ENCODE measurements at regions not wholly inside any gene's neighbourhood (a gene's known extent, or its start where the extent isn't known, plus 50 kb on each side); places are given as distances from the start of the nearest gene placed in this dataset.

DNA sequence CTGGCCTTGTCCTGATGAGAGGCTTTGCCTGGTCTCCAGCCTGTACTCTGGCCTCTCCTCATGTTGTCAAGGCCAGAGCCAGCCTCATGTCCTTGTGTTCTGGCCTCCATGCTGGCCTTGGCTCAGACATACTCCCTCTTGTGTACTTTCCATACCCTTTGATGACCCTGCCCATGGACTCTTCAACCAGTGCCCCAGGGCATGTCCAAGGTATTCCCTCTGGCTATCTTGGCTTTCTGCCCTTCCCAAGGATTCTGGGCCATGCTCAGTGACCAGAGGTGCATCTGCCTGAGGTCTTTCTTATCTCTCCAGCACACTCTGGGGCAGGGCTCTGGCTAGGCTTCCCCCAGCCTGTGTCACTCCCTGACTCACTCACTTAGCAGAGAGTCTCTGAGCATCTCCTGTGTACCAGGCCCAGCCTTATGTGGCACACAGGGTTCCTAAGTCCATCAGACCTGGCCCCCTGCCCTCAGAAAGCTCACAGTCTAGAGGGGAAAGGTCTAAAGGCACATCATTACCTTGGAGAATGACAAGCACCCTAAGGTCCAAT is 141.4 kb upstream of the GRIK3 start:
- H3K36me3 ChIP-seq = no peaks in the 10 kb centered on the region
- DNase-seq = no peak
- TF ChIP-seq CTCF (IDR thresholded peaks at IDR 0.05; ENCODE audit: low read depth, low read length) = no peak
- H3K4me3 ChIP-seq (ENCODE audit: low read depth, low read length) = no peak overlapping the region
- no peaks in the 10 kb centered on the region for H3K9me3 ChIP-seq
- H3K27me3 ChIP-seq = no peaks in the 10 kb centered on the region
- H3K4me1 ChIP-seq = no peaks in the 10 kb centered on the region; the same call in none of the 2 replicates

GRCh38 chr1:37176269-37176668 is 142.0 kb upstream of the GRIK3 start:
- DNase-seq = no peak
- Histone ChIP-seq H3K4me1 (no peaks in the 10 kb centered on the region; the same call in none of the 2 replicates), H3K9me3 (no peaks in the 10 kb centered on the region), H3K36me3 (no peaks in the 10 kb centered on the region), H3K4me3 (ENCODE audit: low read depth, low read length) (no peak overlapping the region), H3K27me3 (no peaks in the 10 kb centered on the region)
- no peak for TF ChIP-seq CTCF (IDR thresholded peaks at IDR 0.05; ENCODE audit: low read depth, low read length)

DNA sequence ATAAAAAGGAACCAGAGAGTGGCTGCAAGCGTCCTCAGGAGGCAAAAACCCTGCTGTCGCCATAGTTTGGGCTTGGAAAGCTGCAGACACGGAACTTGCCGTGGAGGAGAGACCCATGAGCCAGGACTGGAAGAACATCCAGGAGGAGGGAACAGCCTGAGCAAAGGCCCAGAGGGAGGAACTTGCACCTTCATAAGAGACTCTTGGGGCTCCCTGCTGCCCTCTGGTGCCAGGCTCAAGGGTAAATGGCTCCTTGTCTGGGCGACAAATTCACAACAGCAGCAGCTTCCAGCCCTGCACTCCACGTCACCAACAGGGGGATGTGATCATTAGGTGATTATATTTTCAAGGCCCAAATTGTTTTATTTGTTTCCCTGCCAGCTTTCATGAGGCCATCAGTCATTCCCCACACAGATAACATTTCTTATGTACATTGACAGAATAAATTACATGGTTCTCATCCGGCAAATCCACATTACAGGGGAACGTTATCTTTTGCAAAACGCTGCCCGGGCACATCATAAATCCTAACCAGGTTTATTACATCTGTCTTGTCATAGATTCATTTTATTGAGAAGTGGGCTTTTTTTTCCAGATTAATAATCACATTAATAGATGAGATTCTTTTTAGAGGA is 143.0 kb upstream of the GRIK3 start:
- H3K36me3 ChIP-seq = no peaks in the 10 kb centered on the region
- DNase-seq = peak; percentile 59
- no peaks in the 10 kb centered on the region for H3K9me3 ChIP-seq
- peak; percentile 63 for TF ChIP-seq CTCF (IDR thresholded peaks at IDR 0.05; ENCODE audit: low read depth, low read length)
- H3K4me3 ChIP-seq (ENCODE audit: low read depth, low read length) = no peak overlapping the region
- H3K4me1 ChIP-seq = no peaks in the 10 kb centered on the region; the same call in none of the 2 replicates
- H3K27me3 ChIP-seq = no peaks in the 10 kb centered on the region

GRCh38 chr1:37181425-37181824 is 147.1 kb upstream of the GRIK3 start:
- H3K9me3 ChIP-seq = no peaks in the 10 kb centered on the region
- DNase-seq = no peak
- no peaks in the 10 kb centered on the region; the same call in none of the 2 replicates for H3K4me1 ChIP-seq
- H3K36me3 ChIP-seq = no peaks in the 10 kb centered on the region
- no peaks in the 10 kb centered on the region for H3K27me3 ChIP-seq
- no peak for TF ChIP-seq CTCF (IDR thresholded peaks at IDR 0.05; ENCODE audit: low read depth, low read length)
- H3K4me3 ChIP-seq (ENCODE audit: low read depth, low read length) = no peak overlapping the region

DNA sequence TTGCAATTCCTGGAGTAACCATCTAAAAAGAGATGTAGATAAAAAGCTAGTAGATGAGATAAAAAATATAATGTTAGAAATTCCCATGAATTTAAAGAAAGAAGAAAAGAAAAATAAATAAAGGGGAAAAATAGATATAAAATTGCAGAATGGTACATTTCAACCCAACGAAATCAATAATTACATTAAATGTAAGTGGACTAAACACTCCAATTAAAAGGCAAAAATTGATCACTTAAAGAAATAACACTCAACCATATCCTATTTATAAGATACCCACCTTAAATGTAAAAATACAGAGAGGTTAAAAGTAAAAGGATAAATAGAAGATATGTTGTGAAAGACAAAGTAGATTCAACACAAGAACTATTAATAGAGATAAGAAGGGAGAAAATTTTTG is 150.5 kb upstream of the GRIK3 start:
- Histone ChIP-seq H3K4me3 (ENCODE audit: low read depth, low read length) (no peak overlapping the region), H3K36me3 (no peaks in the 10 kb centered on the region), H3K9me3 (no peaks in the 10 kb centered on the region), H3K4me1 (peaks cover 17% of the 10 kb centered on the region), H3K27me3 (no peaks in the 10 kb centered on the region)
- no peak for TF ChIP-seq CTCF (IDR thresholded peaks at IDR 0.05; ENCODE audit: low read depth, low read length)
- DNase-seq = no peak

- peaks cover 17% of the 10 kb centered on the region for H3K4me1 ChIP-seq
- DNase-seq = peak; percentile 84
- no peak for TF ChIP-seq CTCF (IDR thresholded peaks at IDR 0.05; ENCODE audit: low read depth, low read length)
Measured at GRCh38 chr1:37186246-37186756, 152.0 kb upstream of the GRIK3 start.

More at GRCh38 chr1:37186246-37186756, 152.0 kb upstream of the GRIK3 start:
- Histone ChIP-seq H3K4me3 (ENCODE audit: low read depth, low read length) (no peak overlapping the region), H3K27me3 (no peaks in the 10 kb centered on the region), H3K9me3 (no peaks in the 10 kb centered on the region), H3K36me3 (no peaks in the 10 kb centered on the region)
